ENCODE measurements at regions not wholly inside any gene's neighbourhood (a gene's known extent, or its start where the extent isn't known, plus 50 kb on each side); places are given as distances from the start of the nearest gene placed in this dataset.

DNA sequence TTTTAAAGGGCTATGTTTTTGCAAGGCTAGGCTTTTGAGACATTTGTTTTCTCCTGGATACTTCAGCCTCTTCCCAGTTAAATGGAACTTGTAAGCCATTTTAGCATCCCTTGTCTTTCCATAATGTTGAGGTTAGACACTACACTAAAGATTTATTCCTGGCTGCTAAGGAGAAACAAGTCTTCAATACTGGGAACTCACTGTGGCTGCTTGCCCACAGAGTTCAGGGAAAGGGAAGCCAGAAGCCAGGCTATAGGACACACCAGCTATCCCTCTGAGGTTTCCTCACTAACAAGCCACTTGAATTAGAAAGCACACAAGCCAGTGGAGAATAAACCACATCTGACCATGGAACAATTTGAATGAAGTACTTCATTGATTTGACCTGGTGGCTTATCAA lies 421.7 kb upstream of the CHRM2 start:
- H3K79me2 ChIP-seq (ENCODE audit: control insufficient read depth, insufficient read depth, low read length) = no peaks in the 10 kb centered on the region
- no peak overlapping the region for H3K27ac ChIP-seq (ENCODE audit: insufficient read depth, low read depth, low read length)
- FAIRE-seq (no peak), DNase-seq (ENCODE audit: low read depth, low spot score) (no peak)
- no peaks in the 10 kb centered on the region for H3K9me1 ChIP-seq (replicated peaks; ENCODE audit: control insufficient read depth, extremely low read depth, insufficient read depth, low read length)
- dilution Hi-C loops (cut with MboI; ENCODE audit: extremely low pct_ligation_motif_present, low sequenced_read_pairs) (no loop called here), intact Hi-C loops (cut with micrococcal nuclease) (no loop called here)
- H3K27me3 ChIP-seq (ENCODE audit: control insufficient read depth in 2 of 2, insufficient read depth in 2 of 2, low read length in 2 of 2) = no peaks in the 10 kb centered on the region
- TF ChIP-seq JUN (IDR thresholded peaks at IDR 0.05; ENCODE audit: borderline replicate concordance, insufficient read depth, insufficient read length, low read depth) (no peak), POLR2AphosphoS5 (IDR thresholded peaks at IDR 0.05; ENCODE audit: insufficient read depth, low read depth, low read length) (no peak), FOS (IDR thresholded peaks at IDR 0.05; ENCODE audit: borderline replicate concordance, insufficient read depth, low read length) (no peak), GATA2 (IDR thresholded peaks at IDR 0.05; ENCODE audit: insufficient read depth, insufficient read length, low read depth, low read length) (no peak), MYC (IDR thresholded peaks at IDR 0.05; ENCODE audit: low read depth, low read length) (no peak), POLR2A (IDR thresholded peaks at IDR 0.05; ENCODE audit: low read depth, low read length) (no peak), EZH2 (IDR thresholded peaks at IDR 0.05; ENCODE audit: borderline replicate concordance, low read depth, low read length, severe bottlenecking) (no peak)
- TF ChIP-seq, protein P1, sequence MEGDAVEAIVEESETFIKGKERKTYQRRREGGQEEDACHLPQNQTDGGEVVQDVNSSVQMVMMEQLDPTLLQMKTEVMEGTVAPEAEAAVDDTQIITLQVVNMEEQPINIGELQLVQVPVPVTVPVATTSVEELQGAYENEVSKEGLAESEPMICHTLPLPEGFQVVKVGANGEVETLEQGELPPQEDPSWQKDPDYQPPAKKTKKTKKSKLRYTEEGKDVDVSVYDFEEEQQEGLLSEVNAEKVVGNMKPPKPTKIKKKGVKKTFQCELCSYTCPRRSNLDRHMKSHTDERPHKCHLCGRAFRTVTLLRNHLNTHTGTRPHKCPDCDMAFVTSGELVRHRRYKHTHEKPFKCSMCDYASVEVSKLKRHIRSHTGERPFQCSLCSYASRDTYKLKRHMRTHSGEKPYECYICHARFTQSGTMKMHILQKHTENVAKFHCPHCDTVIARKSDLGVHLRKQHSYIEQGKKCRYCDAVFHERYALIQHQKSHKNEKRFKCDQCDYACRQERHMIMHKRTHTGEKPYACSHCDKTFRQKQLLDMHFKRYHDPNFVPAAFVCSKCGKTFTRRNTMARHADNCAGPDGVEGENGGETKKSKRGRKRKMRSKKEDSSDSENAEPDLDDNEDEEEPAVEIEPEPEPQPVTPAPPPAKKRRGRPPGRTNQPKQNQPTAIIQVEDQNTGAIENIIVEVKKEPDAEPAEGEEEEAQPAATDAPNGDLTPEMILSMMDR (IDR thresholded peaks at IDR 0.05; ENCODE audit: extremely low read depth in 1 of 2, insufficient read depth in 1 of 2, low read depth in 1 of 2, low read length in 2 of 2) = no peak
- TF ChIP-seq, protein P2, sequence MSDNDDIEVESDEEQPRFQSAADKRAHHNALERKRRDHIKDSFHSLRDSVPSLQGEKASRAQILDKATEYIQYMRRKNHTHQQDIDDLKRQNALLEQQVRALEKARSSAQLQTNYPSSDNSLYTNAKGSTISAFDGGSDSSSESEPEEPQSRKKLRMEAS (IDR thresholded peaks at IDR 0.05; ENCODE audit: insufficient read depth, insufficient read length) = no peak
- no peak overlapping the region for H3K4me2 ChIP-seq (ENCODE audit: insufficient read depth, low read length)
- no TSS peak for BruUV-seq (replicated peaks)
- no peaks in the 10 kb centered on the region for H3K4me1 ChIP-seq (ENCODE audit: control insufficient read depth, extremely low read depth, insufficient read depth, low read length)
- H3K36me3 ChIP-seq (ENCODE audit: control insufficient read depth in 2 of 2, extremely low read depth in 1 of 2, insufficient read depth in 2 of 2, low read length in 2 of 2) = no peaks in the 10 kb centered on the region
- ChIA-PET CTCF (no interaction called here), POLR2A (no interaction called here)
- H3K9ac ChIP-seq (replicated peaks; ENCODE audit: extremely low read depth, insufficient read depth, low read length) = no peak overlapping the region
- no peak overlapping the region for H3K4me3 ChIP-seq (replicated peaks in 1 of 3; ENCODE audit: insufficient read depth in 1 of 3, low read depth in 1 of 3, low read length in 3 of 3)
- H4K20me1 ChIP-seq (replicated peaks; ENCODE audit: control insufficient read depth, extremely low read depth, insufficient read depth, low read length) = no peaks in the 10 kb centered on the region
- H2AFZ ChIP-seq (ENCODE audit: low read depth, low read length) = no peak overlapping the region
- H3K9me3 ChIP-seq (replicated peaks; ENCODE audit: control insufficient read depth, insufficient read depth, low read length) = no peaks in the 10 kb centered on the region

All from endothelial cell of umbilical vein (primary cell).